Naive thymus-derived CD4-positive, alpha-beta T cell (primary cell): ENCODE measurements at regions not wholly inside any gene's neighbourhood (a gene's known extent, or its start where the extent isn't known, plus 50 kb on each side); places are given as distances from the start of the nearest gene placed in this dataset.

Experiments used
- ATAC-seq: fragments of 150-1000 bp; cut with Tn5 transposase; 2 replicates; pipeline ENCODE4 v1.10.0; 2021; ENCODE audit warnings: mild to moderate bottlenecking, moderate library complexity
- CTCF ChIA-PET: fragments of 350-600 bp; sonication (Branson Sonifier 250); formaldehyde crosslinking; loops from one replicate; lab custom pipeline; 2021; ENCODE audit warnings: antibody characterized with exemption; lab: Charles Lee
- POLR2A ChIA-PET: fragments of 350-600 bp; sonication (Branson Sonifier 250); formaldehyde crosslinking; loops from one replicate; lab custom pipeline; 2021; ENCODE audit warnings: antibody characterized with exemption, inconsistent platforms; lab: Charles Lee
- DNase-seq, 9 donors: peaks; one replicate each; pipeline versions ENCODE4 v3.0.0 to v3.0.0-alpha.2; 2020 to 2022; ENCODE audit warnings: mixed read lengths in 1 of 9
- H3K27ac ChIP-seq: one replicate; pipeline ENCODE4 v1.7.0; 2013; ENCODE audit warnings: mild to moderate bottlenecking, low read depth, low read length, moderate library complexity
- H3K27me3 ChIP-seq, 2 donors: one replicate each; pipeline ENCODE4 v1.7.0; 2013; ENCODE audit warnings: low read length in 2 of 2, mild to moderate bottlenecking in 2 of 2, moderate library complexity in 2 of 2; ENCODE audit not compliant: control insufficient read depth in 2 of 2, insufficient read depth in 2 of 2
- H3K36me3 ChIP-seq, 3 experiments: 1 replicate in 2 of 3; 2 replicates in 1 of 3; pipeline ENCODE4 v1.7.0; 2013; ENCODE audit warnings: low read length in 3 of 3, mild to moderate bottlenecking in 3 of 3, moderate library complexity in 1 of 3; ENCODE audit not compliant: insufficient read depth in 3 of 3, control insufficient read depth in 2 of 3
- H3K4me1 ChIP-seq, 2 donors: one replicate each; pipeline ENCODE4 v1.7.0; 2013; ENCODE audit warnings: low read length in 2 of 2, mild to moderate bottlenecking in 2 of 2, moderate library complexity in 1 of 2; ENCODE audit not compliant: control insufficient read depth in 2 of 2, insufficient read depth in 2 of 2
- H3K4me3 ChIP-seq: 2 replicates; pipeline ENCODE4 v1.7.0; 2013; ENCODE audit warnings: mild to moderate bottlenecking, low read length
- H3K9me3 ChIP-seq, 3 experiments: 1 replicate in 2 of 3; 2 replicates in 1 of 3; pipeline ENCODE4 v1.7.0; 2013; ENCODE audit warnings: low read length in 3 of 3; ENCODE audit not compliant: control insufficient read depth in 2 of 3
- H3K27ac Mint-ChIP-seq, 9 donors: one replicate each; pipeline ENCODE4 v1.8.0; 2020 to 2022; ENCODE audit warnings: mixed read lengths in 9 of 9, mild to moderate bottlenecking in 8 of 9, moderate library complexity in 5 of 9, inconsistent platforms in 2 of 9
- H3K27me3 Mint-ChIP-seq, 5 donors: one replicate each; pipeline ENCODE4 v1.8.0; 2021 to 2022; ENCODE audit warnings: mixed read lengths in 5 of 5, mild to moderate bottlenecking in 1 of 5
- H3K36me3 Mint-ChIP-seq, 5 donors: one replicate each; pipeline ENCODE4 v1.8.0; 2020 to 2022; ENCODE audit warnings: mixed read lengths in 5 of 5, mild to moderate bottlenecking in 3 of 5, inconsistent platforms in 1 of 5
- H3K4me1 Mint-ChIP-seq, 7 donors: one replicate each; pipeline ENCODE4 v1.8.0; 2020 to 2022; ENCODE audit warnings: mixed read lengths in 7 of 7, mild to moderate bottlenecking in 3 of 7, inconsistent platforms in 1 of 7
- H3K4me3 Mint-ChIP-seq, 10 donors: one replicate each; pipeline ENCODE4 v1.8.0; 2020 to 2022; ENCODE audit warnings: mild to moderate bottlenecking in 10 of 10, mixed read lengths in 10 of 10, moderate library complexity in 6 of 10, inconsistent platforms in 2 of 10
- H3K9me3 Mint-ChIP-seq, 11 donors: one replicate each; pipeline ENCODE4 v1.8.0; 2020 to 2022; ENCODE audit warnings: mixed read lengths in 11 of 11, mild to moderate bottlenecking in 4 of 11, inconsistent platforms in 1 of 11, moderate library complexity in 1 of 11
- intact Hi-C, 2 donors: fragments of 100-400 bp; cut with micrococcal nuclease; formaldehyde crosslinking; loops; one replicate each; pipeline ENCODE4 v1.15.1; 2023

DNA sequence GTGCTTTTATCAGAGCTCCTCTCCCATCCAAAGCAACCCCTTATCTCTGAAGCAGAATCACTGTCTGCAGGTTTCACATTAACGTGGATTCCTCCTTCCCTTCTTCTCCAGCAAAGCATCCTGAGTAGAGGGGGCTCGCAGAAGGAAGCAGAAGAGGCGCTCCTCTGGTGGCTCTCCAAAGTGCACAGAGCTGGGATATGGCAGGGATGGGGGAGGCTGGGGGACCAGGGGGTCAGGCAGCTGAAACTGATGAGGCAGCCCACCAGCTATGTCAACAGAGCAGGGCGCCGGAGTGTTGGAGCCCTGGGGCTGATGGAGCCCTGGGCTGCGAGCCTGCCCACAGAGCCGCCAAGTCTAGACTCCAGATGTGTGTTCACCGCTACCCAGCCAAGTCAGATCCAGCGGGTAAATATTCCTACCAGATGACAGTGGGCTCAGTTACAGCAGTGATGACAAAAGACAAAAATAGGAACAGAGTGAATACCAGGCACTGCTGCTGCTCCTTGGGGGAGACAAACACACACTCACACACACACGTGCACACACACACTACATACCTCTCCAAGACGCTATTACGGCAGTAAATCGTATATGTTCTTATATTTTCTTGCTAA is 678.3 kb upstream of the ID2 start:
- CTCF ChIA-PET, result no interaction called here
- H3K27ac ChIP-seq, result no peak overlapping the region
- H3K4me3 Mint-ChIP-seq, result no peak overlapping the region
- intact Hi-C loops, result no loop called here
- DNase-seq, result no peak
- no peaks in the 10 kb centered on the region for H3K36me3 ChIP-seq
- no peaks in the 10 kb centered on the region for H3K9me3 ChIP-seq
- H3K4me1 ChIP-seq, result no peaks in the 10 kb centered on the region
- H3K27me3 Mint-ChIP-seq, result no peaks in the 10 kb centered on the region
- H3K27me3 ChIP-seq, result no peaks in the 10 kb centered on the region
- H3K9me3 Mint-ChIP-seq, result peaks cover 0 to 4% (median 0%) of the 10 kb centered on the region in 11 donors
- peaks cover 0 to 2% (median 0%) of the 10 kb centered on the region in 5 donors for H3K36me3 Mint-ChIP-seq
- peaks cover 0 to 9% (median 0%) of the 10 kb centered on the region in 7 donors for H3K4me1 Mint-ChIP-seq
- H3K27ac Mint-ChIP-seq, result peak overlapping the region in 1 of 9 donors; percentile 41
- POLR2A ChIA-PET, result no interaction called here
- ATAC-seq, result no peak
- H3K4me3 ChIP-seq, result no peak overlapping the region

GRCh38 chr2:8004250-8004681 is 677.6 kb upstream of the ID2 start:
- Mint-ChIP-seq H3K27ac (no peak overlapping the region), H3K36me3 (peaks cover 0 to 2% (median 0%) of the 10 kb centered on the region in 5 donors)
- DNase-seq, result no peak

DNA sequence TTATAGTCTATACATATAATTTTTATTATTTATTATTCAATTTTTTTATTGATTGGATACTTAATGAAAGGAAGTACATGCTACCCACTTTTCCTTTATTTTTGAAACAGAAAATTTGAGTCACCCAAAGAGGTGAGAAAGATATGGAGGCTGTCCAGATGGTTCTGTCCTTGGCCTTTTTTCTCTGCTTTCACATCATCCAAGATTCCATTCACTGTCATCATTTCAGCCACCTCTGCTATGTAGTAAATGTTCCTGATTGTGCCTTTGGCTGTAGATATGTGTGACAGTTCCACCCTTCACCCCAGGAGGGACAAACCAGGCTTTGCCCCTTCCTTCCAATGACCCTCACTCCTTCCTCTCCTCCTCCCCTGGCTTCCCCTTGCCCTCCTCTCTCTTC is 675.7 kb upstream of the ID2 start:
- ChIA-PET CTCF (no interaction called here), POLR2A (no interaction called here)
- no peak overlapping the region for H3K27ac ChIP-seq
- H3K27ac Mint-ChIP-seq, result peak overlapping the region in 1 of 9 donors; percentile 3
- no peaks in the 10 kb centered on the region for H3K4me1 ChIP-seq
- H3K4me3 Mint-ChIP-seq, result no peak overlapping the region
- no peaks in the 10 kb centered on the region for H3K27me3 ChIP-seq
- no peak for DNase-seq
- H3K36me3 ChIP-seq, result no peaks in the 10 kb centered on the region
- no peaks in the 10 kb centered on the region for H3K9me3 ChIP-seq
- peaks cover 0 to 11% (median 0%) of the 10 kb centered on the region in 7 donors for H3K4me1 Mint-ChIP-seq
- H3K27me3 Mint-ChIP-seq, result no peaks in the 10 kb centered on the region
- no peak for ATAC-seq
- peaks cover 0 to 2% (median 0%) of the 10 kb centered on the region in 11 donors for H3K9me3 Mint-ChIP-seq
- intact Hi-C loops, result no loop called here
- H3K4me3 ChIP-seq, result no peak overlapping the region
- H3K36me3 Mint-ChIP-seq, result peaks cover 0 to 2% (median 0%) of the 10 kb centered on the region in 5 donors

More at GRCh38 chr2:8004250-8004681, 677.6 kb upstream of the ID2 start:
- peaks cover 0 to 11% (median 0%) of the 10 kb centered on the region in 7 donors for H3K4me1 Mint-ChIP-seq
- ATAC-seq, result peak; percentile 73
- H3K27ac ChIP-seq, result no peak overlapping the region
- no peaks in the 10 kb centered on the region for H3K36me3 ChIP-seq
- no peaks in the 10 kb centered on the region for H3K27me3 Mint-ChIP-seq
- H3K4me3 ChIP-seq, result no peak overlapping the region
- peaks cover 0 to 4% (median 0%) of the 10 kb centered on the region in 11 donors for H3K9me3 Mint-ChIP-seq
- no peaks in the 10 kb centered on the region for H3K27me3 ChIP-seq
- H3K9me3 ChIP-seq, result no peaks in the 10 kb centered on the region
- intact Hi-C loops, result no loop called here
- CTCF ChIA-PET, result no interaction called here
- POLR2A ChIA-PET, result interaction anchor here (0.7 kb wide), 1 partner anchor 638 kb away, joined by 4 read pairs; no protein-coding TSS in a partner anchor
- no peaks in the 10 kb centered on the region for H3K4me1 ChIP-seq
- H3K4me3 Mint-ChIP-seq, result no peak overlapping the region

GRCh38 chr2:8006626-8007025 is 675.2 kb upstream of the ID2 start:
- peak overlapping the region in 1 of 9 donors; percentile 3 for H3K27ac Mint-ChIP-seq
- Histone ChIP-seq H3K27ac (no peak overlapping the region), H3K9me3 (no peaks in the 10 kb centered on the region), H3K4me1 (no peaks in the 10 kb centered on the region), H3K27me3 (no peaks in the 10 kb centered on the region), H3K36me3 (no peaks in the 10 kb centered on the region), H3K4me3 (no peak overlapping the region)
- peaks cover 0 to 2% (median 0%) of the 10 kb centered on the region in 11 donors for H3K9me3 Mint-ChIP-seq
- intact Hi-C loops, result no loop called here
- peaks cover 0 to 2% (median 0%) of the 10 kb centered on the region in 5 donors for H3K36me3 Mint-ChIP-seq
- H3K4me1 Mint-ChIP-seq, result peaks cover 0 to 11% (median 0%) of the 10 kb centered on the region in 7 donors
- ATAC-seq, result no peak
- ChIA-PET CTCF (no interaction called here), POLR2A (no interaction called here)
- no peaks in the 10 kb centered on the region for H3K27me3 Mint-ChIP-seq
- no peak for DNase-seq
- no peak overlapping the region for H3K4me3 Mint-ChIP-seq

DNA sequence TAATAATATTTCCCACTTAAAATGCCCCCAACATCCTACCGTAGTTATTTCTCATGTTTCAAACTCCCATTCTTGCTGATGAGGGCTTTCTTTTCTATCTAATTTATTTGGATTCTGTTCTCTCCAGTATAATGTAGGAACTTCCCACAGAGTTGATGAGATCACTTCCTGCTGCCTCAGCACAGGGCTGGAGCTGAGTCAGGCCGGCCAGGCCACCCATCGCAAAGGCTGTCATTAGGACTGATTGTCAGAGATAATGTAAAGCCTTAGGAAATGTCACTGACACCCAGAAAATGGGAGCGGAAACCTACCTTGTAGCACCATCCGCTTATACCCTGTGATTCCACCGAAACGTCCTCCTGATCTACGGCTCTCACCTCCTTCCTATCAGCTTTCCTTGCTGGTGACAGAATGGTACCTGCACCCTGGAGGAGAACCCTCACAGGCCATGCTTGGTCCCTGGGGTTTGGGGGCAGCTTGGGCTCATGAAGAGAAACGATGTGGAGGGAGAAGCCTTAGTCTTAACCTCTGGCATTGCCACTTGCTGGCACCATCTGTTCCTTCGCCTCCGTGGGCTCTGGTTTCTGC is 672.8 kb upstream of the ID2 start:
- no peaks in the 10 kb centered on the region for H3K27me3 Mint-ChIP-seq
- Histone ChIP-seq H3K9me3 (no peaks in the 10 kb centered on the region), H3K4me3 (no peak overlapping the region), H3K4me1 (no peaks in the 10 kb centered on the region), H3K27ac (no peak overlapping the region), H3K27me3 (no peaks in the 10 kb centered on the region), H3K36me3 (no peaks in the 10 kb centered on the region)
- H3K36me3 Mint-ChIP-seq, result peaks cover 0 to 2% (median 0%) of the 10 kb centered on the region in 5 donors
- ATAC-seq (peak; percentile 78), DNase-seq (no peak)
- intact Hi-C loops, result no loop called here
- peaks cover 0 to 11% (median 0%) of the 10 kb centered on the region in 7 donors for H3K4me1 Mint-ChIP-seq
- no peak overlapping the region for H3K27ac Mint-ChIP-seq
- POLR2A ChIA-PET, result no interaction called here
- CTCF ChIA-PET, result no interaction called here
- H3K4me3 Mint-ChIP-seq, result no peak overlapping the region
- H3K9me3 Mint-ChIP-seq, result peaks cover 0 to 2% (median 0%) of the 10 kb centered on the region in 11 donors

GRCh38 chr2:8015848-8016600 is 665.8 kb upstream of the ID2 start:
- ATAC-seq, result no peak
- H3K36me3 ChIP-seq, result no peaks in the 10 kb centered on the region
- H3K27ac ChIP-seq, result no peak overlapping the region
- no peak for DNase-seq
- H3K27me3 ChIP-seq, result no peaks in the 10 kb centered on the region
- no peaks in the 10 kb centered on the region for H3K4me1 ChIP-seq
- no peaks in the 10 kb centered on the region for H3K27me3 Mint-ChIP-seq
- POLR2A ChIA-PET, result no interaction called here
- H3K4me1 Mint-ChIP-seq, result no peaks in the 10 kb centered on the region
- H3K9me3 Mint-ChIP-seq, result peaks cover 0 to 7% (median 0%) of the 10 kb centered on the region in 11 donors
- H3K36me3 Mint-ChIP-seq, result peaks cover 0 to 7% (median 0%) of the 10 kb centered on the region in 5 donors
- H3K27ac Mint-ChIP-seq, result no peak overlapping the region
- H3K4me3 Mint-ChIP-seq, result no peak overlapping the region
- intact Hi-C loops, result loop anchor here in 1 of 2 donors (5.0 kb wide), 1 partner anchor 589 kb away; no protein-coding TSS in a partner anchor
- no peak overlapping the region for H3K4me3 ChIP-seq
- CTCF ChIA-PET, result interaction anchor here (0.7 to 1.3 kb wide), 2 partner anchors 58 to 588 kb away, joined by 4 to 5 read pairs; no protein-coding TSS in a partner anchor
- no peaks in the 10 kb centered on the region for H3K9me3 ChIP-seq
